ENCODE measurements at regions not wholly inside any gene's neighbourhood (a gene's known extent, or its start where the extent isn't known, plus 50 kb on each side); places are given as distances from the start of the nearest gene placed in this dataset.

DNA sequence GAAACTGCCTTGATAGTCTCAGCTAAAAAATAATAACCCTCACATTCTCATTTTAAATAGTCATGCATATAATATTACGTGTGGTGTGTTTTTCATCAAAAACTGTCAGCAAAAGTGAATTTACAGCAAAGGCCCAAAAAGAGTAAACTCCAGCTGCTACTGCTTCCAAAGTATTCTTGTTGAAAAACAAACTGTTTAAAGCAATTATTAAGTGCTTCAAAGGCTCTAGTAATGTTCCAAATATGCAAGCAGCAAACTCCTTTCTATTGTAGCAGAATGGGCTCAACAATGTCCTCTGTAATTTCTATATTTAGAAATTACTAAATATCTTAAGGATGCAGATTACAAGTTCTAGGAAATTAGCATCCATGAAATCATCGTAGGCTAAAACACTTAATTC, 280.0 kb upstream of the TBX18 start:
- TF ChIP-seq CTCF (IDR thresholded peaks at IDR 0.05; ENCODE audit: insufficient read depth, low read length, poor library complexity, severe bottlenecking) (no peak), EZH2phosphoT487 (conservative IDR thresholded peaks at IDR 0.05; ENCODE audit: low read length) (no peak)
